Activated CD4-positive, CD25-positive, alpha-beta regulatory T cell treated with anti-CD3 and anti-CD28 coated beads, Interleukin-2, amount 50 U/mL, for 72 hours (primary cell): ENCODE measurements at regions not wholly inside any gene's neighbourhood (a gene's known extent, or its start where the extent isn't known, plus 50 kb on each side); places are given as distances from the start of the nearest gene placed in this dataset.
A peak's percentile ranks its signal among the peaks of the same experiment; 100 is the strongest.
"Not testable (repeated sequence)": the region's sequence is repeated elsewhere in the genome, so short reads cannot be mapped to it uniquely, and the experiment has no call there.

Experiments used
- DNase-seq: peaks from one replicate; pipeline ENCODE4 v3.0.0; 2021

DNA sequence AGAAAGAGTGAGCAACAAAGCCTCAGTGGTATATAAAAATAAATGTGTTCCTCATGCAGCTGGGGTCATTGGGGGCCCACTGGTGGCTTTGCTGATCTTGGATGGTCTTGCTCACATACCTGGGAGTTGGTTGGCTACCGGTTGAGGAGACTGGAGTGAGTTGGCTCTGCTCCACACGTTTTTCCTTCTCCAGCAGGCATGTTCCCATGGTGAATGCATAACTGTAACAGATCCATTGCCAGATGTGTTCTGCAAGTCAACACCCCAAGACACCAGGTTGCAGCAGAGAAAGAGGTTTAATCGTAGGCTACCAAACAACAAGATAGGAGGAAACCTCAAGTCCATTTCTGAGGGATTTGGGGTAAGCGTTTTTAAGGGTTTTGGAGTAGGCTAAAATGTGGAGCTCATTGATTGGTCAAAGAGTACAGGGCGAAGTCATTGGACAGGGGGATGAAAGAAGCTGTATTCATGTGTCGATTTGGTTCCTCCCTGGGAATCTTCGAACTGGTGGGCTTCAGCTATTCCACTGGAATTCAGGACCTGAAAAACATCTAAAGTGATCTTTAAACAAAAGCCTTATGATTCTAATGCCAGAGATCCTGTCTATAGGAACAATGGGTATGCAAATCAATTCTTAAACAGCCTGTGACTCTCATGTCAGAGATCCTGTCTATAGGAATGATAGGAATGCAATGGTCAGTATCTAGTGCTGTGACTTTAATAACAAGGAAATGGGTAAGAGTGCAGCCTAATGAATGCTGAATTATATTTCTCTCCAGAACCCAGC lies 467.5 kb upstream of the C16orf82 start:
- no peak for DNase-seq

- DNase-seq: no peak
Measured at GRCh38 chr16:26599785-26600104, 467.0 kb upstream of the C16orf82 start.

DNA sequence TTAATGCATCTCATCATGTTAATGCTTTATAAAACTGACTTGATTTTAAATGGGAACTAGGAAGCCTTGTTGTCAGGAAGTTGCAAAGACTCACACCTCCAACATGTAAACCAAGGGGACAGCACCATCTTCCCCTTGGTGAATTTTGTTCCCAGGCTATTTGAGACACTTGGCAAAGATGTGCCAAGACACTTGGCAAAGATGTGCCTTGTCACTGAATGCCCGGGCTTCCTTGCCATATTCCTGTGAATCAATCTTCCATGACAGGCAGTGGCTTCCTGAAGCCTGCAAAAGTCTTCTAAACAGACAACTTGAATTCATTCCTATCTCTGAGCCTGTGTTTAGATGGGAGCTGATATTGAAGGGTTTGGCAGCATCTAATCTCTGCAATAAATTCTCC lies 465.4 kb upstream of the C16orf82 start:
- DNase-seq: no peak

DNA sequence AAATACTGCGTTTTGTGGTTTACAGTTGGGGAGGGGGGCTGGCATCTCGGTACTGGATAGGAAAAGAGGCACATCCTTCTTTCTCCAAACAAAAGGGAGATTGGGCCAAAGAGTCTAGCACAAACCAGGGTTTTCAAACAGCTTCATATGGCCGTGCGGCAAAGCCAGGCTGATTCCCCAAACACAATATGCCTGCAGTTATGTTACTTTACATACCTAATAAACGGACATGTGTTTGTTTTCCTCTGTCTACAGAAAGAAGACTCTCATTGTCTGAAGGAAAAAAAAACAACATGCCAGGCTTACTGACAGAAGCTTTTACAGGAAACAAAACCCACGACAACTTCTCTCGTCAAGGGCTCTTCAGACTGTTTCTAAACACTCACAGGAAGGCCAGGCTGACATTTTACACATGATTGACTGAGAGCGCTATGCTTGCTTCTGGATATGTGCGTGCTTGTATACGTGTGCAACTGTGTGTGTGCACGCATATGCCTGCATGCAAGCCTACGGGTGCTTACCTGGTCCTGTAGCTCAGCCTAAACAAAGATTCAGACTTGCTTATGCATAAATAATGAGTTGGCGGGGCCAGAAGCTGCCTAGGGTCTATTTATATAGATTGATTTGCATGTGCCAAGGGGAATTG lies 461.0 kb upstream of the C16orf82 start:
- DNase-seq: no peak

DNA sequence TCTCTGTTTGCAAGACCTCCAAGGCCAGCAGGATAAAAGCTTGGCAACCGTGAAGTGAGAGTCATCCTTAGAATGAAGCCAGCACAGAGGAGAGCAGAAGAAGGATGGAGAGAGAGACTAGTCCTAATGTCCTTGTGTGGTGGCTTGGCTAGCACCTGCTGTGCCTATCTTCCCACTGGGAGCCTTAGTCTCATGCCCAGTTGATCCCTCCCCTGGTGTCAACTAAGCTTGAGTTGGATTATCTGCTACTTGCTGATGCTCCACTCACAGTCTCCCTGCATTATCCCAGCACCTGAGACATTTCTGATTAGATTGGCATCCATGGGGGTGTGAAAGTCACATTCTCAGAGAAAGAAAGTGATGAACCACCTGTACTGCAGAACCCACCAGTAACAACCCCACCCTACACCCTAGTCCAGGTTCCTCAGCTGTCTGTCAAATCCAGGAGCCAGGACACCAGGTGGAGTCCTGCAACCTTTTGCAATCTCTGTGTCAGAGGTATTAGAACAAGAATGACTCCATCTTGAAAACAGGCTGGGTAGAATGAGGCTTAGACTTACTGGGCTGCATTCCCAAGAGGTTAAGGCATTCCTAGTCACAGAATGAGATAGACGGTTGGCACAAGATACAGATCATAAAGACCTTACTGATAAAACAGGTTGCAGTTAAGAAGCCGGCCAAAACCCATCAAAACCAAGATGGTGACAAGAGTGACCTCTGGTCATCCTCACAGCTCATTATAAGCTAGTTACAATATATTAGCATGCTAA lies 460.2 kb upstream of the C16orf82 start:
- no peak for DNase-seq

GRCh38 chr16:26614237-26614841 lies 452.4 kb upstream of the C16orf82 start:
- DNase-seq: no peak

GRCh38 chr16:26623442-26623841 lies 443.3 kb upstream of the C16orf82 start:
- DNase-seq: no peak

GRCh38 chr16:26627958-26628357 lies 438.8 kb upstream of the C16orf82 start:
- DNase-seq: no peak

DNA sequence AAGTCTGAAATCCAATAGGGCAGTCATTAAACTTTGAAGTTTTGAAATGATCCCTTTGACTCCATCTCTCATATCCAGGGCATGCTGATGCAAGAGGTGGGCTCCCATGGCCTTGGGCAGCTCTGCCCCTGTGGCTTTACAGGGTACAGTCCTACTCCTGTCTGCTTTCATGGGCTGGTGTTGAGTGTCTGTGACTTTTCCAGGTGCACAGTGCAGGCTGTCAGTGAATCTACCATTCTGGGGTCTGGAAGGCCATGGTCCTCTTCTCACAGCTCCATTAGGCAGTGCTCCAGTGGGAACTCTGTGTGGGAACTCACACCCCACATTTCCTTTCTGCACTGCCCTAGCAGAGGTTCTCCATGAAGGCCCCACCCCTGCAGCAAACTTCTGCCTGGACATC lies 435.4 kb upstream of the C16orf82 start:
- not testable (repeated sequence) for DNase-seq

DNA sequence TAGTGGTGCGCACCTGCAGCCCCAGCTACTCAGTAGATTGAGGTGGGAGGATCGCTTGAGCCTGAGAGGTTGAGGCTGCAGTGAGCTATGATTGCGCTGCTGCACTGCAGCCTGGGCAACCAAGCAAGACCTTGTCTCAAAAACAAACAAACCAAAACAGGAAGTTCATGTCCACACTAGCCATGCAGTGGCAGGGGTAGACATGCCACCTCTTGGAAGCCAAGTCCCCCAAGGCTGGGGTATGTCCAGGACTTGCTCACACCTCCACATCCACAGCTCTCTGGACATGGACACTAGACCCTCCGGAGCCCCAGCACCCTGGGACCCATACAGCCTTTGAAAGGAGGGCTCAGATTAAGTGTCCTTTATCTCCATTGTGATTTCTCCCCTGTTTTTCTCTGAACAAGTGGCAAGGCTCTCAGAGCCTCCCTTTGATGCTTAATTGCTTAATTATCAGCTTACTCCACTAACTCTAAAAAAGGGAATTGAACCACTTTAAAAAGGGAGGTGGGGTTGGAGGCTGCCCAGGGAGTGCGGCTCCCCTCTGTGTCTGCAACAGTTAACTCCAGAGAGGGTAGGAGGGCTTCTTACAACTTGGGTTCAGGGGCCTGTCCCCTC lies 424.6 kb upstream of the C16orf82 start:
- DNase-seq: no peak

- DNase-seq: no peak
Measured at GRCh38 chr16:26643519-26643918, 423.2 kb upstream of the C16orf82 start.

GRCh38 chr16:26644912-26645543 lies 421.7 kb upstream of the C16orf82 start:
- no peak for DNase-seq

DNA sequence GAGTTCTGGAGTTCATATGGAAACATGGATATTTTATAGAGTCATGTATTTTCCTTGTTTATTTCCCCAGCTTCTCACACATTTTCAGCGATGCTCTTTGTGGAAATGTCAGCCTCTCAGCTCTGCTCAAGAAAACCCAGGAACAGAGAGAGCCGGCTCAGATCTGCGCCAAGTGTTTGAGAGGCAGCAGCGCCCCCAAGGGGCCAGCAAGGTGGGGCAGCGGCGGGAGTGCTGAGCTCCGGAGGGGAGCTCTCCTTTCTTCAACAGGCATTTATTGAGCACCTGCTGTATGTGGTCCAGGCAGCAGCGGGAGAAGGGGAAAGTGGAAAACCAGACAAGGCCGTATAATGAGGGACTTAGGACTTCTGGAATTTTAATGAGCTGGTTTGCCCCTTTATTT lies 421.1 kb upstream of the C16orf82 start:
- DNase-seq: peak; percentile 44

DNA sequence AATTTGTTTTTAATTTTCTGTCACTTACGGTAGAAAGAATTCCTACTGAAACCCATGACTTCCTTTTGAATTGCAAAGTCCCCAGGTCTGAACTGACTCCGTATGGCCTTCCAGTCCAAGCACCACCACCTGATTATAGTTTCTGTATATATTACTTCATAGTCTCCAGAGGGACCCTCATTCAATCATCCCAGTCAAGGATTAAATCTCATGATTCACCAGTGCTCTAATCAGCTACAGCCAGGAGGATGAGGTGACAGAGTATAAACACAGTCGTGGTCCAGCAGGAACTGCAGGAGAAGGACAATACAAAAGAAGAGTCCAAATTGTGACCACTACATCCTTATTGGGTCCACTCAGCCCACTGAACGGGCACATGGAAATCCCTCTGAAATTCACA lies 418.9 kb upstream of the C16orf82 start:
- DNase-seq: no peak

- no peak for DNase-seq
Measured at GRCh38 chr16:26648851-26649250, 417.9 kb upstream of the C16orf82 start.

DNA sequence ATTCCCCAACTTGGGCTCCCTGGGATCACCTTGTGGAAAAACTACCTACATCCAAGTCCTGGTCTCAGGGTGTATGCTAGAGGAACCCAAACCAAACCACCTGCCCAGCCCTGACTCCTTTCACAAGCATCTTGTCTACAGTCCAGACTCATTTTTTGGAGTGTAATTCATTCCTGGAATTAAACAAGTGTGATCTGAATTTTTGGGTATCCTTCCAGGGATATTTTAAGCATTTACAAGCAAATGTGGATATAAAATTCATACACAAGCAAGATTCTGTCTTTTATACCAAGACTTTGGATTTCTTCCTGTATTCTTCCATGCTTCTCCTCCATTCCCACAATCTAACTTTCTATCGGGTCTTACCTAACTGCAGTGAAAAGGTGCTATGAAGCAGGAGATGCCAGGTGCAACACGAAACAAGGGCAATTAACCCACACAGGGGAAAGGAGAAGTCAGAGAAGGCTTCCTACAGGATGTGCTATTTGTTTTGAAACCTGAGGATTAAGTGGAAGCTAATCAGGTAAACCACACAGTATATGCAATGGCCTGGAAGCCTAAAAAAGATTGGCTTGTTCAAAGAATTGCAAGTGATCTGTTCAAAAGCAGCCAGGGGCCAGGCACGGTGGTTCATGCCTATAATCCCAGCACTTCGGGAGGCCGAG lies 417.2 kb upstream of the C16orf82 start:
- no peak for DNase-seq

- DNase-seq: no peak
Measured at GRCh38 chr16:26651464-26651863, 415.3 kb upstream of the C16orf82 start.

- DNase-seq: no peak
Measured at GRCh38 chr16:26651884-26652283, 414.8 kb upstream of the C16orf82 start.

- no peak for DNase-seq
Measured at GRCh38 chr16:26658486-26658885, 408.2 kb upstream of the C16orf82 start.

GRCh38 chr16:26658915-26659314 lies 407.8 kb upstream of the C16orf82 start:
- no peak for DNase-seq

DNA sequence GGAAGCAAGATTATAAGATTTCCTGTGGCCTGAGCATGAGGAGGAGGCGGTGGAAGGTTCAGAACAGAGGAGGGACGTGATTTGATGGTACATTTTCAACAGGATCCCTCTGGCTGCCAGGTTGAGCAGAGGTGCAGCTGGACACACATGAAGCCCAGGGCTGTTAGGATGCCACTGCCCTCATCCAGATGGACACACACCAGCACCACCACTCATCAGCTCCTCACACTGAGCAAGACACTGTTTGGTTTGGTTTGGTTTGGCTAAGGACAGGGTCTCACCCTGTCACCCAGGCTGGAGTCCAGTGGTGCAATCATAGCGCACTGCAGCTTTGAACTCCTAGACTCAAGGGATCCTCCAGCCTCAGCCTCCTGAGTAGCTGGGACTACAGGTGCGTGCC lies 402.6 kb upstream of the C16orf82 start:
- no peak for DNase-seq
